T-helper 2 cell treated with Interferon-gamma antibody and Interleukin-4, amounts not matched to agents 5 μg/mL and 100 μg/mL, for 36 hours (primary cell): ENCODE measurements at regions not wholly inside any gene's neighbourhood (a gene's known extent, or its start where the extent isn't known, plus 50 kb on each side); places are given as distances from the start of the nearest gene placed in this dataset.
A peak's percentile ranks its signal among the peaks of the same experiment; 100 is the strongest.
"Not testable (repeated sequence)": the region's sequence is repeated elsewhere in the genome, so short reads cannot be mapped to it uniquely, and the experiment has no call there.

Experiments
- DNase-seq: peaks from one replicate; pipeline ENCODE4 v3.0.0; 2021; ENCODE audit warnings: low spot score
- H3K27ac Mint-ChIP-seq: one replicate; pipeline ENCODE4 v1.8.0; 2021; ENCODE audit warnings: mild to moderate bottlenecking, mixed read lengths
- H3K27me3 Mint-ChIP-seq: one replicate; pipeline ENCODE4 v1.8.0; 2021; ENCODE audit warnings: low read depth, mixed read lengths
- H3K36me3 Mint-ChIP-seq: one replicate; pipeline ENCODE4 v1.8.0; 2021; ENCODE audit warnings: low read depth, mixed read lengths
- H3K4me1 Mint-ChIP-seq: one replicate; pipeline ENCODE4 v1.8.0; 2021; ENCODE audit warnings: low read depth, mixed read lengths
- H3K4me3 Mint-ChIP-seq: one replicate; pipeline ENCODE4 v1.8.0; 2022; ENCODE audit warnings: mild to moderate bottlenecking, moderate library complexity, mixed read lengths
- H3K9me3 Mint-ChIP-seq: one replicate; pipeline ENCODE4 v1.8.0; 2021; ENCODE audit warnings: mixed read lengths

GRCh38 chr10:57699944-57700343 lies 567.8 kb downstream of the IPMK start:
- H3K4me3 Mint-ChIP-seq = no peak overlapping the region
- no peaks in the 10 kb centered on the region for H3K36me3 Mint-ChIP-seq
- H3K4me1 Mint-ChIP-seq = no peaks in the 10 kb centered on the region
- no peak overlapping the region for H3K27ac Mint-ChIP-seq
- DNase-seq = no peak
- H3K9me3 Mint-ChIP-seq = no peaks in the 10 kb centered on the region
- no peaks in the 10 kb centered on the region for H3K27me3 Mint-ChIP-seq

GRCh38 chr10:57696641-57697040 lies 571.1 kb downstream of the IPMK start:
- H3K27ac Mint-ChIP-seq = no peak overlapping the region
- H3K4me1 Mint-ChIP-seq = no peaks in the 10 kb centered on the region

GRCh38 chr10:57694956-57695608 lies 572.6 kb downstream of the IPMK start:
- Mint-ChIP-seq H3K9me3 (no peaks in the 10 kb centered on the region), H3K27ac (no peak overlapping the region)

More at GRCh38 chr10:57696641-57697040, 571.1 kb downstream of the IPMK start:
- Mint-ChIP-seq H3K9me3 (no peaks in the 10 kb centered on the region), H3K27me3 (no peaks in the 10 kb centered on the region), H3K36me3 (no peaks in the 10 kb centered on the region), H3K4me3 (no peak overlapping the region)
- no peak for DNase-seq

GRCh38 chr10:57692255-57692980 lies 575.3 kb downstream of the IPMK start:
- no peak overlapping the region for H3K27ac Mint-ChIP-seq
- no peaks in the 10 kb centered on the region for H3K27me3 Mint-ChIP-seq

More at GRCh38 chr10:57694956-57695608, 572.6 kb downstream of the IPMK start:
- H3K4me1 Mint-ChIP-seq = no peaks in the 10 kb centered on the region
- no peak overlapping the region for H3K4me3 Mint-ChIP-seq
- no peaks in the 10 kb centered on the region for H3K36me3 Mint-ChIP-seq
- no peak for DNase-seq
- no peaks in the 10 kb centered on the region for H3K27me3 Mint-ChIP-seq

GRCh38 chr10:57689596-57690297 lies 577.9 kb downstream of the IPMK start:
- Mint-ChIP-seq H3K4me3 (no peak overlapping the region), H3K27me3 (no peaks in the 10 kb centered on the region), H3K36me3 (no peaks in the 10 kb centered on the region), H3K27ac (no peak overlapping the region), H3K4me1 (no peaks in the 10 kb centered on the region), H3K9me3 (no peaks in the 10 kb centered on the region)
- no peak for DNase-seq

More at GRCh38 chr10:57692255-57692980, 575.3 kb downstream of the IPMK start:
- no peak for DNase-seq
- no peaks in the 10 kb centered on the region for H3K4me1 Mint-ChIP-seq
- no peak overlapping the region for H3K4me3 Mint-ChIP-seq
- no peaks in the 10 kb centered on the region for H3K36me3 Mint-ChIP-seq
- no peaks in the 10 kb centered on the region for H3K9me3 Mint-ChIP-seq

GRCh38 chr10:57679916-57680315 lies 587.8 kb downstream of the IPMK start:
- H3K9me3 Mint-ChIP-seq = peaks cover 8% of the 10 kb centered on the region
- no peaks in the 10 kb centered on the region for H3K27me3 Mint-ChIP-seq
- no peaks in the 10 kb centered on the region for H3K36me3 Mint-ChIP-seq
- no peaks in the 10 kb centered on the region for H3K4me1 Mint-ChIP-seq
- no peak overlapping the region for H3K27ac Mint-ChIP-seq
- H3K4me3 Mint-ChIP-seq = no peak overlapping the region
- DNase-seq = no peak

GRCh38 chr10:57675125-57675524 lies 592.6 kb downstream of the IPMK start:
- no peak for DNase-seq
- Mint-ChIP-seq H3K4me3 (no peak overlapping the region), H3K27ac (no peak overlapping the region), H3K9me3 (peaks cover 8% of the 10 kb centered on the region), H3K36me3 (no peaks in the 10 kb centered on the region), H3K27me3 (no peaks in the 10 kb centered on the region), H3K4me1 (no peaks in the 10 kb centered on the region)

GRCh38 chr10:57673446-57673960 lies 594.2 kb downstream of the IPMK start:
- Mint-ChIP-seq H3K36me3 (no peaks in the 10 kb centered on the region), H3K9me3 (peaks cover 8% of the 10 kb centered on the region), H3K4me3 (no peak overlapping the region), H3K27me3 (no peaks in the 10 kb centered on the region), H3K27ac (no peak overlapping the region), H3K4me1 (no peaks in the 10 kb centered on the region)
- no peak for DNase-seq

- no peak for DNase-seq
- Mint-ChIP-seq H3K27me3 (no peaks in the 10 kb centered on the region), H3K4me3 (no peak overlapping the region), H3K9me3 (no peaks in the 10 kb centered on the region), H3K4me1 (no peaks in the 10 kb centered on the region), H3K27ac (no peak overlapping the region), H3K36me3 (no peaks in the 10 kb centered on the region)
Observed at GRCh38 chr10:57664815-57665214, 602.9 kb downstream of the IPMK start.

GRCh38 chr10:57663401-57663800 lies 604.3 kb downstream of the IPMK start:
- Mint-ChIP-seq H3K27me3 (no peaks in the 10 kb centered on the region), H3K36me3 (no peaks in the 10 kb centered on the region), H3K27ac (no peak overlapping the region), H3K4me1 (no peaks in the 10 kb centered on the region), H3K4me3 (no peak overlapping the region), H3K9me3 (no peaks in the 10 kb centered on the region)
- no peak for DNase-seq

GRCh38 chr10:57661206-57661605 lies 606.5 kb downstream of the IPMK start:
- Mint-ChIP-seq H3K27me3 (no peaks in the 10 kb centered on the region), H3K4me1 (no peaks in the 10 kb centered on the region), H3K36me3 (no peaks in the 10 kb centered on the region), H3K27ac (no peak overlapping the region), H3K4me3 (no peak overlapping the region), H3K9me3 (no peaks in the 10 kb centered on the region)
- no peak for DNase-seq

GRCh38 chr10:57657164-57657765 lies 610.4 kb downstream of the IPMK start:
- Mint-ChIP-seq H3K9me3 (no peaks in the 10 kb centered on the region), H3K4me3 (no peak overlapping the region), H3K4me1 (no peaks in the 10 kb centered on the region), H3K36me3 (no peaks in the 10 kb centered on the region), H3K27ac (no peak overlapping the region), H3K27me3 (no peaks in the 10 kb centered on the region)
- peak; percentile 7 for DNase-seq

GRCh38 chr10:57654856-57655255 lies 612.8 kb downstream of the IPMK start:
- no peaks in the 10 kb centered on the region for H3K4me1 Mint-ChIP-seq
- no peak overlapping the region for H3K4me3 Mint-ChIP-seq
- H3K27me3 Mint-ChIP-seq = no peaks in the 10 kb centered on the region
- H3K36me3 Mint-ChIP-seq = no peaks in the 10 kb centered on the region
- H3K27ac Mint-ChIP-seq = no peak overlapping the region
- DNase-seq = no peak
- no peaks in the 10 kb centered on the region for H3K9me3 Mint-ChIP-seq

GRCh38 chr10:57645108-57645507 lies 622.6 kb downstream of the IPMK start:
- not testable (repeated sequence) for DNase-seq, H3K27me3 Mint-ChIP-seq, H3K9me3 Mint-ChIP-seq, H3K27ac Mint-ChIP-seq, H3K36me3 Mint-ChIP-seq, H3K4me3 Mint-ChIP-seq, H3K4me1 Mint-ChIP-seq
